ENCODE measurements at regions not wholly inside any gene's neighbourhood (a gene's known extent, or its start where the extent isn't known, plus 50 kb on each side); places are given as distances from the start of the nearest gene placed in this dataset.
"Not testable (repeated sequence)": the region's sequence is repeated elsewhere in the genome, so short reads cannot be mapped to it uniquely, and the experiment has no call there.

DNA sequence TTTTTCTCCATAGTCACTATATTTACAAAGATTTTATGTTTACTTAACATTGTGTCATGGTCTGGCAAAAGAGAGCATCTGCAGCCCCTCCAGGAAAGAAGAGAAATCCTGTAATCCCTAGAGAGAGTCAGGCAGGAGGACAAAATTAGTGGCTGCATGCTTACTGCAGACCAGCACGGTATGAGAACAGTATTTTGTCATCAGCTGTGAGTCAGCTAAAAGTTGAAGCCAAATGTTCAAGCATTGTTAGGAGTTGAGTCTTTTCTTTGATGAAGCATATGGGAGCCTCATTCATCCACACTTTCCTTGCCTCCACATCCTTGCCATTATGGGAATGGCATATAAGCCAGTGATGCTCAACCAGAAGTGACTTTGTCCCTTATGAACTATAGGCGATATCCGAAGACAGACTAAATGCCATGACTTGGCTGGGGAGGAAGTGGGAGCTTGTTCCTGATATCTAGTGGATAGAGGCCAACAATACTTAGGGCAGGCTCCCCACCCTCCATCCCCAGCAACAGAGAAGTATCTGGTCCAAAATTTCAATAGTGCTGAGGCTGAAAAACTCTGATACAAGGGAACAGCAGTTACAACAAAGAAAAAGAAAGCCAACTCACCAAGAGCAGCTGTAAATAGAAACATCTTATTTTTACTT, 112.0 kb upstream of the OR5AK2 start:
- DNase-seq = no peak

DNA sequence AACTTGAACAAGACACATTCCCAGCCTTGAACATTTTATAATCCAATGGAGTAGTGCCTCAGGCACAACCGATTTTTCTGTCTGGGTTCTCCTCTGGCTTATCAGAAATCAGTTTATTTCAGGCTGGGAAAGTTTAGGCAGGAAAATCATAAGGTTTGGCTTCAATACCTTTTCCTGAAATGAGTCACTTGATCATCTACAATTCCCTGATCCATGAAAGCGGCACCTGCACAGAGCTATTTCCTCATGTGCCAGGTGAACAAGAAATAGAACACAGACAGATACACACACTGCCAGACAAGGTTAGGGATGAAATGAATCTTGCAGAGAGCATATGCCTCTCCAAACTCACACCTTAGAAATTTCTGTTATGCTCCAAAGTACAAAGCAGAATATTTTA, 106.7 kb upstream of the OR9G4 start:
- no peak for DNase-seq

DNA sequence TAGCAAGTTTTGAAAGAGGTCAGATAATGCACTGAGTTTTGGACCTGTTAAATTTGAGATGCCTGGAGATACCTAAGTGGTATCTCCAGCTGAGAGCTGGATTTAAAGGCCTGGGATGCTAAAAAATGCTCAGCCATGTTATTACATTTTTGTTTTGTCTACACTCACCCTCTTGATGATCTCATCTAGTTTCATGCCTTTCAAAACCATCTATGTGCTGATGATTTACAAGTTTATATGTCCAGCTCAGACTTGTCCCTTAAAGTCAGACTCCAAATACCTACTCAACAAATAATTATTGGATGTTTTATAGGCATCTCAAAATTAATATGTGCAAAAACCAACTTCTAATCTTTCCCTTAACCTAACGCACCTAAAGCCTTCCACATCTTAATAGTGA, 103.6 kb upstream of the OR9G4 start:
- no peak for DNase-seq

DNA sequence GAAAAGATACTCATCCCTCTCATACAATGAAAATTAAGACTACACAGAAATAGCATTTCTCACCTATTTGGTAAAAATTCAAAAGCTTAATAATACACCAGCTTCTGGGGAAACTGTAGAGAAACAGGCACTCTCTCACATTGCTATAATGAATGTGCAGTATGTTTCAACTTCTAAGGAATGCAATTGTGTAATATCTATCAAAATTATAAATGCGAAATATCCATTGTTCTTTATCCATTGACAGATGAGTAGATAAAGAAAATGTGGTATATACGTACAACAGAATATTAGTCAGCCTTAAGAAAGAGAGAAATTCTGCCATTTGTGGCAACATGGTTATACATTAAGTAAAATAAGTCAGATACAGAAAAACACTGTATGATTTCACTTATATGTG, 101.4 kb upstream of the OR9G4 start:
- DNase-seq = no peak

DNA sequence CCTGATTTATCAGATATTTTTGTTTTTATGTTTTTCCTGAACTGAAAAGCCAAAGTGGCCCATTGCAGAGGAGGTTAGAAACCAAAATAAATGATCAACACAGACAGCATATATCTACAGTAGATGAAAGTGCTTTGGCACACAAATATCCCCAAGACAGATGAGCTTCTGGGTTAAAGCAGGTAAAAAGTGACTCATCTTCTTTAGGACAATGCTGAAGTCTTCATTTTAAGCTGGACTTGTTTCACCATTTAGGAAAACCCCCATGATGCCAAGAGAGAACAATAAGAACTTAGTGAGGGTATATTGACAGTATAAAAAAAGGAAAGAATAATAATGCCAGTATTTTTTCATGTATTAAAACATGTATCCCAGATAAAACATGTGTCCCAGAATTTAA, 100.8 kb upstream of the OR9G4 start:
- DNase-seq = no peak

DNA sequence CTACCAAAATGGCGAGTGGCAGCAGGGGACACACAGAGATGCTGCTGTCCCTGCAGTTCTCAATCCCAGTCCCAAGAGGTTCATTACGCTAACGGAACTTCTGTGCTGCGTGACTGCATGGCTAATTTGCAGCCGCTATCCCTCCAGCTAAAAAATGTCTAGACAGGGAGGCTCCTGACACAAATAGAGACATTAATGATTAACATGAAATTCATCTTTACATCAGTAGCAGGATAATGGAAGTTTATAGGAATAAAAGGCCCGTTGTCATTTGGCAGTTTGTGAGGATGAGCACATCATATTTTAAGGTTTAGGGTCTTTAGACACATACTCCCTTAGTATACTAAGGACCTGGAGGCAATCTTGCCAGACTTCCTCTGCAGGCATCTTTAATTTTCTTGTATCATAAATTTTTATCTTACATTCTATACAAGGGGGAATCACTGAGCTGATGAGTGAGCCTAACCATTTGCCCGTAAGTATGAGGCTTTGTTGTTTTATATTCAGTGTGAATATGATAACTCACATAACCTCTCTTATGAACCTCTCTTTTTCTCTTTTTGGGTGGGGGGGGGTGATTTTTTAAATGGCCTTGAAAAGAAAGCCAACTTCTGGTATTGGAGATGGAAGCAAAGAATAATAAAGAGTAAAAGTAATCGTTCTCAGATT, 99.8 kb upstream of the OR9G4 start:
- DNase-seq = no peak

DNA sequence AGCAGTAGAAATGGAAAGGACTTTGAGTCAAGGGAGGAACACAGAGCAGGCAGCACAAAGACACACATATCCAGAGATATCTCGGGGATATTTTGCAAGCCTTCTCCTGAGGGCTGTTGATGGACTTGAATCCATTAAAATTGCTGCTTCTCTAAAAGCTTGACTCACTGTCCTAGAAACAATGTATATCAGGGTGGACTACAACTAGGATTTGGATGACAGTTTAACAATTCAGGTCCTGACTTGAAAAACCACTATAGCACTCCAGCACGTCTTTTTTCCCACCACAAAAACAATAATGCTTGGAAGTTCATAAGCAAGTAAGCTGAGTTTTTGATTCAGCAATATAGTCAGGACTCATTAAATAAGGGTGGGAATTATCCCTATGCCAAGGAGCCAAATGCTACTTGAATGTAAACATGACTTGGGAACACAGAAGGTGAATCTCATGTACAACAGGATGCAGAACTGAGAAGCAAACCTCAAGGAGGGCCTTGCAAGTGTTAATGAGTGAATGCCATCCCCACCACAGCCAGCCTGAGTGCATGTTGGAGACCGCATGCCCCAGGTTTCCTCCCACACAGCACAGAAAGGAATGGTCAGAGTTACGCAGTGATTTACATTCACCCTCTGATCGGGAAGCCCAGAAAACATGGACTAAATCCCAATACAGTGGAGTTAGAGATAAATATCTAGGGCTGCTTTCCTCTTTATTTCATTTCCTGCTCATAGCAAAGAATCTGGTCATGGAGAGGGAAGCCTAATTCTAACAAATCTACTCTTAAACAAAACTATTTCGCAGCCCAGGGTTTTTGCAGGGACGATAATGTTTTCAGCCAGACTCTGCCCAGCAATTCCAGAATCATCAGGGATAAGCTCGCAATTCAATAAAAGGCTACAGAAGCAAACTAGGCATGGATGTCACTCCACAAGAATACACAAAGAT, 98.4 kb upstream of the OR9G4 start:
- DNase-seq = no peak

DNA sequence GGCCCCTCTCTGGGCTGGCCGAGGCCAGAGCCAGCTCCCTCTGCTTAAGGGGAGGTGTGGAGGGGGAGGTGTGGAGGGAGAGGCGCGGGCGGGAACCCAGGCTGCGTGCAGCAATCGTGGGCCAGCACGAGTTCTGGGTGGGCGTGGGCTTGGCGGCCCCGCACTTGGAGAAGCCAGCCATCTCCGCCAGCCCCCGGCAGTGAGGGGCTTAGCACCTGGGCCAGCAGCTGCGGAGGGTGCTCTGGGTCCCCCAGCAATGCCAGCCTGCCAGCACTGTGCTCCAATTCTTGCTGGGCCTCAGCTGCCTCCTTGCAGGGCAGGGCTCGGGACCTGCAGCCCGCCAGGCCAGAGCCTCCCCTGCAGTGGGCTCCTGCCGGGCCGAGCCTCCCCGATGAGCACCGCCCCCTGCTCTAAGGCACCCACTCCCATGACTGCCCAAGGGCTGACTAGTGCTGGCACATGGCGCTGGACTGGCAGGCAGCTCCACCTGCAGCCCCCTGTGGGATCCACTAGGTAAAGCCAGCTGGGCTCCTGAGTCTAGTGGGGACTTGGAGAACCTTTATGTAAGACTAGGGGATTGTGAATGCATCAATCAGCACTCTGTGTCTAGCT, 96.7 kb upstream of the OR9G4 start:
- no peak for DNase-seq

DNA sequence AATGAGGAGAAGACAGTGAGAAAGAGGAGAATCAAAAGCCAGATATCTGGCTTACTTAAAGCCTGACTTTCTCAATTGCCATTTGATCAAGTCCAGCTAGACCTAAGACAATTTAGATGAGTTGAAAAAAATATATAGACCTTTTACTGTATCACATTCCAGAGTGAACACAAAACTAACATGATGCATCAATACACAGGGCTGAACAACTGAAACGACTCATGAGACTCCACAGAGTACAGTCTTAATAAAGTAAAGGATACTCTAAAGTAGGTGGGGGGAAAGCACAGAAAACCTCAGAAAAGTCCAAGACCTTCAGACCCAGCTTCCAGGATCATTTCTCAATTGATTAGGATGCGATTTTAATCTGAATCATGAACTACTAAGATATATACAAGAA, 95.3 kb upstream of the OR9G4 start:
- DNase-seq = no peak

DNA sequence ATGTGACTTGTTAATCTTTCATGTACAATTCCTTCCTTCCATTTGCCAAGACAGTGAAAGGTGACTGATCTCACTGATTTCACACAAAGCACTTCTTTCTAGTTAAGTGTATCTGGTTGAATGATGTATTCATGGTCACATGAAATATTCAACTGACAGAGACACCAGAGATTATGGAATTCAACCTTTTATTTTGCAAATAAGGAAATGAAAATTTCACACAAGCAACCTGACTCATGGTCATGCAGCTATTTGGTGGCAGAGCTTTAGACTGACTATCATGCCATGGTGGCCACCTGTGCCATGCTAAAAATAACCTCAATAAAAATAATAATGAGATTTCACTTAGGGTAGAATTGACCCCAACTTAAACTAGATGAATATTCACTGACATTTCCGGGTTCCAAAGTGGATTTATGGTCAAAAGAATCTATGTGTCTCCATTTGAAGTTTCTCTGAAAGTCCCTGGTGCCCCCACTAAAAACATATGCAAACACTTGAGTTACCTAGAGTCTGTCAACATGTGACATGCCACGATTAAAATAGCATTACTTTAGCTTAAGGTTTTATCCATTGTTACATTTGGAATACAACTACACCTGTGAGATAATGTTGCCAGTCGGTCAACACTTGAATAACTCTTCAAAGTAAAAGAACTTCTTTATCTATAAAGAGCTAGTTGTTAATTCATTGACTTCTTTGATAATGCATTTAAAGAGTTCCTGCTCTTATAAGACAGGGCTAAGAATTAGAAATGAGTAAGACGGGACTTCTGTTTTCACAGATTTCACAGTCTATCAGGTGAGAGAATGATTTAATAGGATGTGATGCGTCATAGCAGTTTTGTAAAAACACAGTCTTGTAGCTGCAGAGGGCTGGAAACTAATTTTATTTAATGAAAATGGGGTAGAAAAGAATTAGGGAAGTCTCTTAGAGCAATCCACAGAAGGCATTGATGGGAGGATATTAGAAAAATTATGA, 94.6 kb upstream of the OR9G4 start:
- no peak for DNase-seq

DNA sequence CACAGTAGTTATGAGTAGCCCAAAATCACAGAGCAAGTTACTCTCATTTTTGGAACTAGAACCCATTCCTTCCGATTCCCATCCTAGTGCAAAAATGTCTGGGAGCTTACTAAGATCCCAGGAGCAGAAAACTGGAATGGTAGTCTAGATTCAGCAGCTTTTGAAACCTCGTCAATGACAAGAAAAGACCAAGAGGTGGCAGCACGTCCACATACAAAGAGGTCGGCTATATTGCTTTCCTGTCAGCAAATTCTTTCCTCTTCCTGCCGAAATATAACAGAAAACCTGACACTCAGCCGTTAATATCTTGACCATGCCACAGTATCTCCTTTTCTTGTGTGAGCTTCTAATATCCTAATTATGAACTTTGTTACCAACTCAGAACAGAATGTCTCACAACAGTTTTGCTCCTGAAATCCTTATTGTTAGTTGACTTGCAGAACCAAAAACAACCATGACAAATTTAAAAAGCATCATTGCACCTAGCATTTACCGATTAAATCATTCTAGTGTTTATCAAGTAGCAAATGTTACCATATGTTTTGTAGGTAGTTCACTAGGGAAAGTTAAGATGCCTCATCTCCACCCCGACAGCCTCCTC, 92.8 kb upstream of the OR9G4 start:
- peak; percentile 18 for DNase-seq

DNA sequence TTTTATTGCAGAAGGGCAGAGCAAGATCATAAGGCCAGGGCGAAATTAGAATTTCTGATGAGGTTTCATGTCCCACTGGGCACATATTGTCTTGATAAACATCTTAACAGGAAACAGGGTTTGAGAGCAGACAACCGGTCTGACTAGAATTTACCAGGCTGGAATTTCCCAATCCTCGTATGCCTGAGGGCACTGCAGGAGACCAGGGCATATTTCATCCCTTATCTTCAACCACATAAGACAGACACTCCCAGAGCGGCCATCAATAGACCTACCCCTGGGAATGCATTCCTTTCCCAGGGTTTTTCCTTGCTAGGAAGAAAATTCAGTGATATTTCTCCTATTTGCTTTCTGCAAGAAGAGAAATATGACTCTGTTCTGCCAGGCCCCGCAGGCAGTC, 78.9 kb upstream of the OR9G4 start:
- not testable (repeated sequence) for DNase-seq

DNA sequence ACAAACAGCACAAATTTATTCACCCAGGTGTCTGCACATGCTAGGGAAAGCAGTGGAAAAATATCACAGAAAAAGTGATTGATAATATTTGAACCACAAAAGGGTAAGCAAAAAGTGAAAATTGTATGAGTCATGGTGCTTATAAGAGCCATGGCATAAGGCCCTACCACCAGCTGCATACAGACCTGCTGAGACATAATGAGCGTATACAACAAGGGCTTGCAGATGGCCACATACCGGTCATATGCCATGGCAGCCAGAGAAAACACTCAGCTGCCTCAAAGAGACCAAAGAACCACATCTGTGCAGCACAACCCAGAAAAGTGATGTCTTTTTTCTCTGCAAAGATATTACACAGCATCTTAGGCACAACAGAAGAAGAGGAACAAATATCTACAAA, 71.4 kb upstream of the OR9G4 start:
- DNase-seq = no peak

DNA sequence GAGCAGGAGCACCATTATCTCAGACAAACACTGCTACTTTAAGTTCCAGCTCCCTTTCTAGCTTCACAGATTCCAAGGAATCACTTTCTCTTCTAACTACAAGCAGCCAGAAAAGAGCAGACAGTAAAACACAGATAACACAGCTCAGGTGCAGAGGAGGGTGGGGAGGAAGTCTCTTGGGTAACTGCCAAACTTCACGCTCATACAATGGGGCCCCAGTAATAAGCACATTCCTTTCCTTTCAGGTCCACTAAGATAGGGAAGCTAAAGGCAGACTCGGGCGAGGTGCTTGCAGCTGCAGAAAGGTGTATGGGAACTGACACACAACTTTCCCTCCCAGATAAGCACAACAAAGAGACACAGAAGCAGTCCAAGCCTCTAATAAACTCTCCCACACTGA, 69.2 kb upstream of the OR9G4 start:
- DNase-seq = no peak

DNA sequence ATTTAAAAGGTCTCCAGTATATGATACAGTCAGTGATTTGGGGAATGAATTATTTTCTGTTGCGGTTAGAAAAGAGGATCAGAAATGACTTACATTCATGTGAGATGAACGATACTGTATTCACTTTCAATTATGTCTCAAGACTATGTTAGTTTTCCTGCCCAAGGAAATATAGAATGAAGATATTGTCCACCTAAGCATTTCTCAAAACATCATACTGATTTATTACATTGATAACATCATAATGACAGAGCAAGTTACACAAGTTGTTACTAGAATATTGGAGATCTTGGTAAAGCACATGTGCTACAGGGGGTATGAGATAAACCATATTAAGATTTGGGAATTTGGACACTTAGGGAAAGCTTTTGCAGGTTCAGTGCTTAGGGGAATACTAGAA, 67.8 kb upstream of the OR9G4 start:
- DNase-seq = no peak

DNA sequence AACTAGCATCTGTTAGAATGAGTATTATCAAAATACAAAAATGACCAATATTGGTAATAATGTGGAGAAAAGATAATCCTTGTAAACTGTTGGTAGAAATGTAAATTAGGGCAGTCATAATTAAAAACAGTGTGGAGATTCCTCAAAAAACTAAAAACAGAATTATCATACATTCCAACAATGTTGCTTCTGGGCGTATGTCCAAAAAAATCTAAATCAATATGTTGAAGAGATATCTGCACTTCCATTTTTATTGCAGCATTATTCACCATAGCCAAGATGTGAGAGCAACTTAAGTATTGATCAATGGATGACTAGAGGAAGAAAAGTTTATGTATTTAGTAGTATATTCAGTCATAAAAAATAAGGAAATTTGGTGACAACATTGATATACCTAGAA, 59.8 kb upstream of the OR9G4 start:
- no peak for DNase-seq

DNA sequence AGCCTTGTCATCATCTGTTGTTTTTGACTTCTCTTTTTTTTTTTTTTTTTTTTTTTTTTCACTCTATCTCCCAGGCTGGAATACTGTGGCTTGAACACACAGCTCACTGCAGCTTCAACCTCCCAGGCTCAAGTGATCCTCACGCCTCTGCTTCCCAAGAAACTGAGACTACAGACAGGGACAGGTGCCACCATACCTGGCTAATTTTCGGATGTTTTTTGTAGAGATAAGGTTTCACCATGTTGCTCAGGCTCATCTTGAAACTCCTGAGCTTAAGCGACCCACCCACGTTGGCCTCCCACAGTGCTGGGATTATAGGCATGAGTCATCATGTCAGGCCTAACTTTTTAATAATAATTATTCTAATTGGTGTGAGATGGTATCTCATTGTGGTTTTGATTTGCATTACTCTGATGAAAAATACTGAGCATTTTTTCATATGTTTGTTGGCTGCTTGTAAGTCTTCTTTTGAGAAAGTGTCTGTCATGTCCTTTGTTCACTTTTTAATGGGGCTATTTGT, 51.3 kb upstream of the OR9G4 start:
- no peak for DNase-seq
